GM21423 (cell line): ENCODE measurements at regions not wholly inside any gene's neighbourhood (a gene's known extent, or its start where the extent isn't known, plus 50 kb on each side); places are given as distances from the start of the nearest gene placed in this dataset.
"Not testable (repeated sequence)": the region's sequence is repeated elsewhere in the genome, so short reads cannot be mapped to it uniquely, and the experiment has no call there.

Source experiments
- ATAC-seq: cut with Tn5 transposase; IDR thresholded peaks from one replicate; pipeline ENCODE4 v1.9.1; 2021; ENCODE audit warnings: mild to moderate bottlenecking, moderate library complexity; ENCODE audit not compliant: unreplicated experiment

GRCh38 chr7:32658467-32658869 is 163.2 kb downstream of the AVL9 start:
- ATAC-seq: peak; percentile 73

- ATAC-seq: peak; percentile 40
These were observed 162.7 kb downstream of the AVL9 start for GRCh38 chr7:32658034-32658433.

GRCh38 chr7:32654549-32654948 is 159.3 kb downstream of the AVL9 start:
- ATAC-seq: not testable (repeated sequence)

GRCh38 chr7:32650356-32650755 is 155.1 kb downstream of the AVL9 start:
- ATAC-seq: not testable (repeated sequence)

- ATAC-seq: no peak
These were observed 153.3 kb downstream of the AVL9 start for GRCh38 chr7:32648408-32649156.

- not testable (repeated sequence) for ATAC-seq
These were observed 150.0 kb downstream of the AVL9 start for GRCh38 chr7:32645255-32645654.

GRCh38 chr7:32643194-32643593 is 147.9 kb downstream of the AVL9 start:
- ATAC-seq: no peak

- peak; percentile 27 for ATAC-seq
These were observed 143.8 kb downstream of the AVL9 start for GRCh38 chr7:32639122-32639521.

GRCh38 chr7:32638479-32639121 is 143.3 kb downstream of the AVL9 start:
- ATAC-seq: peak; percentile 97
